T-helper 2 cell treated with Interferon-gamma antibody and Interleukin-4, amounts not matched to agents 5 μg/mL and 100 μg/mL, for 36 hours (primary cell): ENCODE measurements at regions not wholly inside any gene's neighbourhood (a gene's known extent, or its start where the extent isn't known, plus 50 kb on each side); places are given as distances from the start of the nearest gene placed in this dataset.

Experiments
- DNase-seq: peaks from one replicate; pipeline ENCODE4 v3.0.0; 2021; ENCODE audit warnings: low spot score
- H3K27ac Mint-ChIP-seq: one replicate; pipeline ENCODE4 v1.8.0; 2021; ENCODE audit warnings: mild to moderate bottlenecking, mixed read lengths
- H3K27me3 Mint-ChIP-seq: one replicate; pipeline ENCODE4 v1.8.0; 2021; ENCODE audit warnings: low read depth, mixed read lengths
- H3K36me3 Mint-ChIP-seq: one replicate; pipeline ENCODE4 v1.8.0; 2021; ENCODE audit warnings: low read depth, mixed read lengths
- H3K4me1 Mint-ChIP-seq: one replicate; pipeline ENCODE4 v1.8.0; 2021; ENCODE audit warnings: low read depth, mixed read lengths
- H3K4me3 Mint-ChIP-seq: one replicate; pipeline ENCODE4 v1.8.0; 2022; ENCODE audit warnings: mild to moderate bottlenecking, moderate library complexity, mixed read lengths
- H3K9me3 Mint-ChIP-seq: one replicate; pipeline ENCODE4 v1.8.0; 2021; ENCODE audit warnings: mixed read lengths

DNA sequence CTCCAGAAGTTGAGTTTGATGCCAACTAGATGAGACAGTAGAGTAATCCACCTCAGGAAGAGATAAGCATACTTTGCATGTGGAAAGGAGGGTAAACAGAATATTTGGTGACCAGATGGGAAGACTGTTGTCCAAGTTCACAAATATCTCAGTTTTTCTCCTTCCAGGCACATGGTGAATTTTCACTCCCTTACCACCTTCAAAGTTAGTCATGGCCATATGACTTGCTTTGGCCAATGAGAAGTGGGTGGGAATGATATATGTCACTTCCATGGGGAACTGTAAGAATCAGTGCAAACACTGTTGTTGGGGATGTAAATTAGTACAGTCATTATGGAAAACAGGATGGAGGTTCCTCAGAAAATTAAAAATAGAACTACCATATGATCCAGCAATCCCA lies 105.8 kb downstream of the SPATA19 start:
- Mint-ChIP-seq H3K27me3 (no peaks in the 10 kb centered on the region), H3K27ac (no peak overlapping the region), H3K9me3 (peaks cover 7% of the 10 kb centered on the region), H3K4me3 (no peak overlapping the region), H3K4me1 (no peaks in the 10 kb centered on the region), H3K36me3 (no peaks in the 10 kb centered on the region)
- no peak for DNase-seq

DNA sequence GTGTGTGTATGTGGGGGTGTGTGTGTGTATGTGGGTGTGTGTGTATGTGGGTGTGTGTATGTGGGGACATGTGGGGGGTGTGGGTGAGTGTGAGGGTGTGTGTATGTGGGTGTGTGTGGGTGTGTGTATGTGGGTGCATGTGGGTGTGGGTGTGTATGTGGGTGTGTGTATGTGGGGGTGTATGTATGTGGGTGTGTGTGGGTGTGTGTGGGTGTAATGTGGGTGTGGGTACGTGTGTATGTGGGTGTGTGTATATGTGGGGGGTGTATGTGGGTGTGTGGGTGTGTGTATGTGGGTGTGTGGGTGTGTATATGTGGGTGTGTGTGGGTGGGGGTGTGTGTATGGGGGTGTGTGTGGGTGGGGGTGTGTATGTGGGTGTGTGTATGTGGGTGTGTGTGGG lies 106.7 kb downstream of the SPATA19 start:
- H3K36me3 Mint-ChIP-seq = no peaks in the 10 kb centered on the region
- no peaks in the 10 kb centered on the region for H3K4me1 Mint-ChIP-seq
- H3K4me3 Mint-ChIP-seq = no peak overlapping the region
- no peak for DNase-seq
- H3K27me3 Mint-ChIP-seq = no peaks in the 10 kb centered on the region
- H3K27ac Mint-ChIP-seq = no peak overlapping the region
- H3K9me3 Mint-ChIP-seq = peaks cover 7% of the 10 kb centered on the region

DNA sequence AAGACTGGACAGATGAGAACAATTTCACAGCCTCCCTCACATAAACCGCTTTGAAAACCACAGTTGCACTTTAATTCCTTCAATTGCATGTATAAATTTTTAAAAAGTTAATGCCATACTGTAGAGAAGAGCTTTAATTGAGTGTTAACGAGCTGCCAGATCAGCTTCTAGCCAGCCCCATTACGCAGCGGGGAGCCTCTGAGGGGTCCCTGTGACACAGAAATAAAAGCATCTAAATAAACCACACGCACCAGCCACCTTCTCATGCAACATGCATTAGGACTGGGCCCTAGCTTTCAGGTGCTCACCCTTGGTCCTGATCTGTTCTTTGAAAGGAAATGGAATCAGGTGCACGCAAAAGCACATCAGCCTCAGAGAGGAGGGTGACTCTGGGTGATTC lies 111.7 kb downstream of the SPATA19 start:
- no peaks in the 10 kb centered on the region for H3K36me3 Mint-ChIP-seq
- no peak overlapping the region for H3K4me3 Mint-ChIP-seq
- no peak for DNase-seq
- H3K27me3 Mint-ChIP-seq = no peaks in the 10 kb centered on the region
- peaks cover 7% of the 10 kb centered on the region for H3K9me3 Mint-ChIP-seq
- H3K27ac Mint-ChIP-seq = no peak overlapping the region
- no peaks in the 10 kb centered on the region for H3K4me1 Mint-ChIP-seq

DNA sequence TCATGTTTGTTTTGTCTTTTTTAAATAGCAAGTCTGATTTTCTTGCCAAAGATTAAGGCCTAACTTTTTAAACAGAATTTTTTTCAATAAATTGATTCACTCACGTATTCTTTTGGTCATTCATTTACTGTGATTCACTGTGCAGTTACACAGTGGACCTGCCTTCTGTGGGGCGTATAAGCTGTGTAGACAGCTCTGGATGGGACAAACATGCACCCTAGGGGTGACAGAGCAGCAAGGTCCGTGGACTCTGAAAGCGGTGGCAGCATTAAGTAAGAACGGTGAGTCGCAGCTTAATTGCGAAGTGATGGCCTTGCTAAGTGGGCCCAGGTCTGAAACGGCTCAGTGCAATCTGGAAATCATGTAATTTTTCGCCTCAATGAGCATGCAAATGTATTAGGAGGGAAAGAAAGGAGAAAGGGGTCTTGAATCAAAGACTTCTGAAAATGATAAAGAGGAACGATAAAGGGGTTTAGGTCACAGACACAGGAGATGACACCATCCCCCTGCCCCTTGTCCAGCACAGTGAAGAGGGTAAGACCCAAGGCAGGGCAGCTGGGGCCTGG lies 113.1 kb downstream of the SPATA19 start:
- no peaks in the 10 kb centered on the region for H3K27me3 Mint-ChIP-seq
- no peaks in the 10 kb centered on the region for H3K9me3 Mint-ChIP-seq
- H3K36me3 Mint-ChIP-seq = no peaks in the 10 kb centered on the region
- H3K4me3 Mint-ChIP-seq = no peak overlapping the region
- no peaks in the 10 kb centered on the region for H3K4me1 Mint-ChIP-seq
- H3K27ac Mint-ChIP-seq = no peak overlapping the region
- no peak for DNase-seq

DNA sequence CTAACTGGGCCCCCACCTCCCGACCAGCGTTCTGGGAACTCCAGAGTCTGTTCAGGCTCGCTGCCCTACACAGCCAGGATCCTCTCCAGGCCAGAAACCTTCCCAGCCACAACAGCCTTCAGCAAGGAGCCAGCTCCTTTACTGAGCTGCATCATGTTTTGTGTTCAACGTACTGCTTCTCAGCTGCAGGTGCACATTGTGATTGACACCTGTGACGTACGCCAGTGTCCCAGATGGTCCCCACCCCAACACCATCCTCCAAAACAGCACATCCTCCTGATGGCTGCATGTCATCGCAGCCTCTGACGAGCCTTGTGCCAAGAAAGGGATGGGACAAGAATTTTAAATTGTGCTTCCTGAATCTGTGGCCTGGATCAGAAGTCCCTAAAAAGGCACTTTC lies 117.5 kb downstream of the SPATA19 start:
- no peak overlapping the region for H3K27ac Mint-ChIP-seq
- no peaks in the 10 kb centered on the region for H3K4me1 Mint-ChIP-seq
- no peak overlapping the region for H3K4me3 Mint-ChIP-seq
- H3K27me3 Mint-ChIP-seq = no peaks in the 10 kb centered on the region
- no peak for DNase-seq
- no peaks in the 10 kb centered on the region for H3K9me3 Mint-ChIP-seq
- no peaks in the 10 kb centered on the region for H3K36me3 Mint-ChIP-seq

DNA sequence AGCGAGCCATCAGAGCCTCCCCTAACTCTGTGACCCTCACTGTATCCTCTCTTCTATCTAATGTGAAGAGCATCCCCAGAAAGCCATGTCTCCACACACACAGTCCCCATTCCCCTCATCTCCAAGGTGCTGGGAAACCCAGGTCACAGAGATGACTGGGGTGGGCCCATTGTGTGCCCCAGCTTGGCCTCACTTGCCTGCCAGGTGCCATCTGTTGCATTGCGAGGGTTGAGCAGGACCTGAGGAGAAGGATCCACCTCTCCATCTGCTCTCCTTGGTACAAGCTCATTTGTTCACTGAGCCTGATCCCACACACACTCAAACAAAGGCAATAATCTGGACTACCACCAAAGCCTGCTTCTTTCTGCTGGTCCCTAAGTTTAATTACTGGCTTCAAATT lies 118.8 kb downstream of the SPATA19 start:
- H3K9me3 Mint-ChIP-seq = no peaks in the 10 kb centered on the region
- DNase-seq = no peak
- H3K4me3 Mint-ChIP-seq = no peak overlapping the region
- no peaks in the 10 kb centered on the region for H3K27me3 Mint-ChIP-seq
- H3K36me3 Mint-ChIP-seq = no peaks in the 10 kb centered on the region
- H3K27ac Mint-ChIP-seq = no peak overlapping the region
- no peaks in the 10 kb centered on the region for H3K4me1 Mint-ChIP-seq

DNA sequence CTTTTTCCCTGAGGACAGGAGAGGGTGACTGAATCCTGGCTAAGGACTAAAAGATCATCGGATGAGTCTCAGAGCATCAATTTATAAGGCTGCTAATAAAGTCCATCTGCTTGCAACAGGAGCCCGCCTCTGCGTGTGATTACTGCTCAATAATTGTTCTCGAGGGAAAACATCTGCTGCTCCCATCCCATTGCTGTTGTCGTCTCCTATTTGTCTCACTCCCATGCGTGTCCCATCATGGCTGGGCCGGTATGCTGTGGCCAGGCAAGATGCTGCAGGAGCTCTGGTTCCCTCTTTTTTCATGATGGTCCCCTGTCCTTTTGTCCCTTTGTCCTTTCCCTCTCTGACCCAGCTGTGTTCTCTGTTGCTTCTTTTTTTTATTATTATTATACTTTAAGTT lies 121.2 kb downstream of the SPATA19 start:
- no peaks in the 10 kb centered on the region for H3K36me3 Mint-ChIP-seq
- no peak for DNase-seq
- H3K4me1 Mint-ChIP-seq = no peaks in the 10 kb centered on the region

DNA sequence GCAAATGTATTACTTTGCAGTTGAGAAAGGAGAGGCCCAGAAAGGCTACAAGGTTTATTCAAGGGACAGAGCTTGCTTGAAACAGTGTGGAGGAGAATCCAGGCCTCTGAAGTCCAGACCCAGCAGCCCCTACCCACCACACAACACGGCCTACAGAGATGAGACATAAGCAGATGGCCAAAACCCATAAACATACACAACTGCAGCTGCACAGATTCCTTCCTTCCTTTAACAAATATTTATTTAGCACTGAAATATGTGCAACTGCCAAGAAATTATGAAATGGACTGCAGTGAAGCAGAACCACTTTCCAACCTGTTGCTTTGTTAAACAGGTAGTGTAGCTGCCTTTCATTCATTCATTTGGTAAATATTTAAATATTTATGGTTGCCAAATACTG lies 122.3 kb downstream of the SPATA19 start:
- H3K9me3 Mint-ChIP-seq = no peaks in the 10 kb centered on the region
- H3K36me3 Mint-ChIP-seq = no peaks in the 10 kb centered on the region
- no peak for DNase-seq
- no peak overlapping the region for H3K27ac Mint-ChIP-seq
- no peak overlapping the region for H3K4me3 Mint-ChIP-seq
- no peaks in the 10 kb centered on the region for H3K4me1 Mint-ChIP-seq
- H3K27me3 Mint-ChIP-seq = no peaks in the 10 kb centered on the region

More for the DNA sequence above, 121.2 kb downstream of the SPATA19 start:
- Mint-ChIP-seq H3K4me3 (no peak overlapping the region), H3K9me3 (no peaks in the 10 kb centered on the region), H3K27ac (no peak overlapping the region), H3K27me3 (no peaks in the 10 kb centered on the region)

DNA sequence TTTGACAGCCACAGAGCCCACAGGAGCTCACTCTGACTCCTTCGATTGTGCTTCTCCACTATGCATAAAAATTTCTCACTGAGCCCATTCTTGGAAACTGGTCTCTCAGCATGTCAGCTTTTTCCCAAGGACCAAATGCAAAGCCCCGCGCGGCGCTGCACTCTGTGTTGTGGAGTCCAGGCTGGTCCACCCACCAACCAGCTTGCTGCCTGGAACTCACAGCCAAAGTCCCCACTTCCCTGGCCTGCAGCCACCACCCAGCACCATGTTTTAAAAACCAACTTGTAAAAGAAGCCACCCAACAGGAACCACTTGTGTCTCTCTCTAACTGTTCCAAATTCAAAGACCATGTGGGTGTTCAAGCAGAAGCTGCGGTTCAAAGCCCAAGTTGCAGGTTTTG lies 124.4 kb downstream of the SPATA19 start:
- Mint-ChIP-seq H3K27me3 (no peaks in the 10 kb centered on the region), H3K4me1 (no peaks in the 10 kb centered on the region), H3K27ac (no peak overlapping the region), H3K9me3 (no peaks in the 10 kb centered on the region), H3K36me3 (no peaks in the 10 kb centered on the region), H3K4me3 (no peak overlapping the region)
- DNase-seq = no peak

DNA sequence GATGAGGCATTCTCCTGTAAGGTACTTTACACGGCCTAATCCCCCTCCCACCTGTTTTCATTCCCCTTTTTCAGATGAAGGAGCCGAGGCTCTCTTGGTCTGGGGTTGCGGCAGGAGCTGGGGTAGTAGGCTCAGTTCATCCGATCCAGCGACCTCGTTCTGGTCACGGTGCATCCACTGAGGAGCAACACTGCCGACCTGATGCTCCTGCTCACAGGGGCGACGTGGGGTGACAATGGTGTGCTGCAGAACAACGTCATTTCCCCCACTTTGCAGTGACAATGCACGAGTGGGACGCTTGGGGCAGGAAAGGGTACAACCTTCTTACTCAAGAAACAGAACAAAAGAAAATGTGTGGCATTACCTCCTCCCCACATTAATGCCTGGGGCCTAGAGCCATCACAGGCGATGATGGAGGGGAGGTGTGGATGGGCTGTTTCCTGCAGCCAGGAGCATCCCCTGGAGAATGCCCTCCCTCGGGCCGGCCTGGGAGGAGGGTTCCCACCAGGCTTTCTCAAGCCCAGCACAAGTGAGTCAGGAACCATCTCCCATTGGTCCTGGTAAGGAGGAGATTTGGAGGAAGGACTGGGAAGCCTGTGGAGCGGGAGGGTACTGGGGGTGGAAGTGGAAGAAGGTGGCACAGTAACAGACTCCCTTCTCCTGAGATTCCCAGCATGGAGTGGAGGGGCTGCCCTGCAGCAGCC lies 125.6 kb downstream of the SPATA19 start:
- Mint-ChIP-seq H3K9me3 (no peaks in the 10 kb centered on the region), H3K4me3 (no peak overlapping the region), H3K36me3 (no peaks in the 10 kb centered on the region), H3K4me1 (no peaks in the 10 kb centered on the region), H3K27me3 (no peaks in the 10 kb centered on the region), H3K27ac (no peak overlapping the region)
- DNase-seq = no peak

DNA sequence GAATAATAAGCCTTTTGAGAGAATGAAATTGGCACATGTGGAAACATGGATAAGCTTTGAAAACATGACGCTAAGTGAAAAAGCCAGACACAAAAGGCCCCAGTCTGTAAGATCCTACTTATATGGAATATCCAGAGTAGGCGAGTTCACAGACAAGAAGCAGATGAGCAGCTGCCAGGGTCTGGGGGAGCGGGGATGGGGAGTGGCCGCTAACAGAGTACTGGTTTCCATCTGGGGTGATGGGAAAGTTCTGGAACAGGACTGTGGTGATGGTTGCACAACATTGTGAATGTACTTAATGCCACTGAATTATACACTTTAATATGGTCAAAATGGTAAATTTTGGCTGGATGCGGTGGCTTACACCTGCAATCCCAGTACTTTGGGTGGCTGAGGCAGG lies 126.5 kb downstream of the SPATA19 start:
- Mint-ChIP-seq H3K4me3 (no peak overlapping the region), H3K4me1 (no peaks in the 10 kb centered on the region), H3K36me3 (no peaks in the 10 kb centered on the region), H3K27ac (no peak overlapping the region), H3K27me3 (no peaks in the 10 kb centered on the region), H3K9me3 (no peaks in the 10 kb centered on the region)
- no peak for DNase-seq

DNA sequence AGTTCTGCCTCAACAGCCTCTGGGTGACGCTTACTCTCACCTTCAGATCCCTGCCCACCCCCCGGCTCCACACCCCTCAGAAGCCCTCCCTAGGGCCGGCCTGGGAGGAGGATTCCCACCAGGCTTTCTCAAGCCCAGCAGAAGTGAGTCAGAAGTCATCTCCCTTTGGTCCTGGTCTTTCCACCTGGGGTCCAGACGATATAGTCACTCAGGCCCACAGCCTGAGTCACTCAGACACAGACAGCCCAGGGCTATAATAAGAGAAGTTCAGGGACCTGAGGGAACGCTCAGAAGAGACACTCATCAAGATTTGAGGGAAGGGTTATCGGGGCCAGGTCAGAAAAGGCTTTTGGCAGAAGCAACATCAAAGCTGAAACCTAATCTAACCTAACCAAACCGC lies 127.1 kb downstream of the SPATA19 start:
- Mint-ChIP-seq H3K9me3 (no peaks in the 10 kb centered on the region), H3K36me3 (no peaks in the 10 kb centered on the region), H3K27ac (no peak overlapping the region), H3K27me3 (no peaks in the 10 kb centered on the region), H3K4me1 (no peaks in the 10 kb centered on the region), H3K4me3 (no peak overlapping the region)
- DNase-seq = no peak

DNA sequence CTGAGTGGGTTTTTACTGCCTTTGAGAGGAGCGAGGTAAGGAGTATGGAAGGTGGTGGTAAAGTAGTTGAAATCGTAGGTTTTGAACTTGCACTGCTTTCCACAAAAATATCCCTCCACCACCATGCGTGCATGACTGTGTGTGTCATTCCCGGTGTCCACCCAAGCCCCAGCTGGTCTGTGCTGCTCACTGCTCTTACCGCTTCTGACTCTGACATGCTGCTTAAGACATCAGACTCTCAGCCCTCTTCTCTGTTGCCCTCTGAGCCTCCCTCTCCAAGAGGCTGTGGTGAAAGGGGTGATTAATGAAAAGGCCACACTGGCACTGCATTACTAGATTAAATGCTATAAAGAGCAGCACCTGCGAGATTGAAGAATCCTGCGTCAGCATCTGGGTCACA lies 128.7 kb downstream of the SPATA19 start:
- Mint-ChIP-seq H3K4me1 (no peaks in the 10 kb centered on the region), H3K36me3 (no peaks in the 10 kb centered on the region), H3K9me3 (no peaks in the 10 kb centered on the region), H3K27ac (no peak overlapping the region), H3K27me3 (no peaks in the 10 kb centered on the region), H3K4me3 (no peak overlapping the region)
- DNase-seq = no peak

DNA sequence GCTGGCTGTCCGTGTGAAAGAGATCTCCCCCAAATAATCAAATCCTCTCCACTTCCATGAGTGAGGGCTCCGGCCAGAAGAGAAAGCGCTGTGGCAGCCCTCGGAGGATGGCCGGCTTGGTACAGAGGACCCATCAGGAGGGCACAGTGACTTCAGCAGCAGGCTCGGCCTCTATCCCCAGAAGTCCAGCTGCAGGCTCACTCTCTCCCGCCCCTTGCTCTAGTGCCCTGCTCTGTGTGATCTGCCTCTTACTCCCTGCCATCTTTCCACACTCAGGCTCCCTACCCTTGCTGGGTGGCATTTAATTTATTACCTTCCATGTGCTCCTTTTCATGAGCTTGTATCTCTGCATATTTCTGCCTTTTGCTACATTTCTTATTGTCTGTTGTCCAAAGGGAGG lies 129.7 kb downstream of the SPATA19 start:
- H3K27ac Mint-ChIP-seq = no peak overlapping the region

More for the DNA sequence above, 129.7 kb downstream of the SPATA19 start:
- Mint-ChIP-seq H3K4me3 (no peak overlapping the region), H3K9me3 (no peaks in the 10 kb centered on the region), H3K27me3 (no peaks in the 10 kb centered on the region), H3K4me1 (no peaks in the 10 kb centered on the region), H3K36me3 (no peaks in the 10 kb centered on the region)
- DNase-seq = no peak
